H1 (cell line): ENCODE measurements at regions not wholly inside any gene's neighbourhood (a gene's known extent, or its start where the extent isn't known, plus 50 kb on each side); places are given as distances from the start of the nearest gene placed in this dataset.

Source experiments
- CTCF ChIA-PET: fragments of 300-600 bp; sonication (Branson Sonifier 250); formaldehyde crosslinking; loops from one replicate; lab custom pipeline; 2021; ENCODE audit not compliant: partially characterized antibody; lab: Charles Lee
- POLR2A ChIA-PET: fragments of 300-600 bp; sonication (Branson Sonifier 250); formaldehyde crosslinking; loops from one replicate; lab custom pipeline; 2021; ENCODE audit warnings: inconsistent platforms; ENCODE audit not compliant: partially characterized antibody; lab: Charles Lee
- DNase-seq, 2 experiments: peaks; one replicate each; pipeline versions ENCODE4 v3.0.0 to v3.0.0-alpha.2; 2010 to 2022; ENCODE audit warnings: low spot score in 2 of 2, low read depth in 1 of 2, mixed read lengths in 1 of 2
- FAIRE-seq: peaks from 2 replicates; lab custom pipeline; 2011; peaks lifted over from hg19 to GRCh38; lab: Jason Lieb, UNC
- H2AFZ ChIP-seq: 2 replicates; pipeline ENCODE4 v1.8.1; 2012; ENCODE audit warnings: low read length, inconsistent platforms
- H2AK5ac ChIP-seq: 2 replicates; pipeline ENCODE4 v1.6.1; 2013; ENCODE audit warnings: low read depth, low read length
- H2BK120ac ChIP-seq: replicated peaks from 2 replicates; pipeline ENCODE3; 2013; ENCODE audit warnings: low read depth, low read length, inconsistent platforms
- H2BK12ac ChIP-seq: 2 replicates; pipeline ENCODE4 v1.6.1; 2013; ENCODE audit warnings: low read depth, low read length
- H2BK15ac ChIP-seq: 2 replicates; pipeline ENCODE4 v1.6.1; 2013; ENCODE audit warnings: low read length
- H2BK20ac ChIP-seq: 2 replicates; pipeline ENCODE4 v1.6.1; 2013; ENCODE audit warnings: low read length
- H2BK5ac ChIP-seq: 2 replicates; pipeline ENCODE4 v1.6.1; 2013; ENCODE audit warnings: low read depth, low read length
- H3K14ac ChIP-seq: 2 replicates; pipeline ENCODE4 v1.6.1; 2013; ENCODE audit warnings: inconsistent platforms; ENCODE audit not compliant: insufficient read length
- H3K18ac ChIP-seq: 2 replicates; pipeline ENCODE4 v1.6.1; 2013; ENCODE audit warnings: low read length; ENCODE audit errors: extremely low read depth
- H3K23ac ChIP-seq: 2 replicates; pipeline ENCODE4 v1.6.1; 2013; ENCODE audit warnings: inconsistent platforms; ENCODE audit not compliant: insufficient read length
- H3K23me2 ChIP-seq: 2 replicates; pipeline ENCODE4 v1.6.1; 2013; ENCODE audit warnings: low read depth, low read length
- H3K27ac ChIP-seq: 2 replicates; pipeline ENCODE4 v1.6.1; 2011; ENCODE audit warnings: low read depth, low read length, inconsistent platforms
- H3K27me3 ChIP-seq, 4 experiments: replicated peaks in 1 of 4; 1 replicate in 1 of 4; 2 replicates in 3 of 4; pipeline versions ENCODE4 v1.6.1 to v1.8.1; 2011 to 2013; ENCODE audit warnings: low read length in 3 of 4, mild to moderate bottlenecking in 3 of 4, inconsistent platforms in 2 of 4, mixed read lengths in 2 of 4, moderate library complexity in 1 of 4; ENCODE audit not compliant: control insufficient read depth in 3 of 4, insufficient read depth in 3 of 4; ENCODE audit errors: extremely low read depth in 1 of 4
- H3K36me3 ChIP-seq, 4 experiments: 2 replicates each; pipeline versions ENCODE4 v1.6.1 to v1.8.1; 2011 to 2013; ENCODE audit warnings: mild to moderate bottlenecking in 4 of 4, low read length in 3 of 4, moderate library complexity in 2 of 4, control low read depth in 1 of 4, inconsistent platforms in 1 of 4; ENCODE audit not compliant: insufficient read depth in 4 of 4, control insufficient read depth in 2 of 4
- H3K4ac ChIP-seq: replicated peaks from 2 replicates; pipeline ENCODE3; 2013; ENCODE audit warnings: low read length, low read depth, mixed read lengths, inconsistent platforms; ENCODE audit not compliant: insufficient read length
- H3K4me1 ChIP-seq, 4 experiments: replicated peaks in 1 of 4; 1 replicate in 1 of 4; 2 replicates in 3 of 4; pipeline versions ENCODE4 v1.6.1 to v1.8.1; 2011 to 2013; ENCODE audit warnings: low read length in 3 of 4, inconsistent platforms in 2 of 4, mixed read lengths in 1 of 4; ENCODE audit not compliant: insufficient read depth in 4 of 4, control insufficient read depth in 3 of 4
- H3K4me2 ChIP-seq, 2 experiments: 2 replicates each; pipeline versions ENCODE4 v1.6.1 to v1.8.1; 2011 to 2013; ENCODE audit warnings: low read depth in 2 of 2, low read length in 2 of 2, control low read depth in 1 of 2, inconsistent platforms in 1 of 2, mild to moderate bottlenecking in 1 of 2; ENCODE audit not compliant: insufficient read depth in 1 of 2
- H3K4me3 ChIP-seq, 4 experiments: fragments of 200-600, 300-600 bp in 1 of 4; sonication (generic), shearing (Covaris generic), sonication (Bioruptor Twin) in 1 of 4; 2 replicates each; pipeline versions ENCODE4 v1.5.1 to v1.8.1; 2011 to 2016; ENCODE audit warnings: low read length in 4 of 4, low read depth in 3 of 4, control low read depth in 2 of 4, inconsistent platforms in 2 of 4, mild to moderate bottlenecking in 2 of 4, mixed read lengths in 1 of 4, moderate library complexity in 1 of 4; ENCODE audit not compliant: insufficient read depth in 2 of 4; ENCODE audit errors: extremely low read depth in 1 of 4
- H3K56ac ChIP-seq: replicated peaks from 2 replicates; pipeline ENCODE3; 2013; ENCODE audit warnings: low read depth, mild to moderate bottlenecking, mixed read lengths, low read length, inconsistent platforms; ENCODE audit not compliant: insufficient read length
- H3K79me1 ChIP-seq: 2 replicates; pipeline ENCODE4 v1.6.1; 2013; ENCODE audit warnings: low read depth, low read length, control low read depth
- H3K79me2 ChIP-seq, 2 experiments: 2 replicates each; pipeline versions ENCODE4 v1.6.1 to v1.8.1; 2012 to 2013; ENCODE audit warnings: low read length in 2 of 2, mild to moderate bottlenecking in 2 of 2, inconsistent platforms in 1 of 2; ENCODE audit not compliant: insufficient read depth in 2 of 2, control insufficient read depth in 1 of 2
- H3K9ac ChIP-seq, 4 experiments: replicated peaks in 1 of 4; 1 replicate in 1 of 4; 2 replicates in 3 of 4; pipeline versions ENCODE4 v1.6.1 to v1.8.1; 2011 to 2013; ENCODE audit warnings: low read depth in 3 of 4, low read length in 3 of 4, control low read depth in 2 of 4, mild to moderate bottlenecking in 2 of 4, moderate library complexity in 2 of 4, inconsistent platforms in 1 of 4; ENCODE audit errors: extremely low read depth in 1 of 4
- H3K9me3 ChIP-seq, 2 experiments: 2 replicates each; pipeline versions ENCODE4 v1.6.1 to v1.8.1; 2012 to 2013; ENCODE audit warnings: mild to moderate bottlenecking in 2 of 2, moderate library complexity in 2 of 2, control low read depth in 1 of 2, inconsistent platforms in 1 of 2, low read depth in 1 of 2, low read length in 1 of 2, mixed read lengths in 1 of 2; ENCODE audit not compliant: insufficient read depth in 2 of 2
- H4K20me1 ChIP-seq, 2 experiments: replicated peaks in 1 of 2; 2 replicates each; pipeline versions ENCODE3 to v1.8.1; 2011 to 2013; ENCODE audit warnings: inconsistent platforms in 2 of 2, low read length in 2 of 2, mild to moderate bottlenecking in 1 of 2; ENCODE audit not compliant: insufficient read depth in 2 of 2, control insufficient read depth in 1 of 2
- H4K5ac ChIP-seq: 2 replicates; pipeline ENCODE4 v1.6.1; 2013; ENCODE audit warnings: low read length, low read depth, mixed read lengths, inconsistent platforms; ENCODE audit not compliant: insufficient read length
- H4K8ac ChIP-seq: 2 replicates; pipeline ENCODE4 v1.8.0; 2013; ENCODE audit warnings: mild to moderate bottlenecking, moderate library complexity, low read length, inconsistent platforms; ENCODE audit not compliant: insufficient read depth; ENCODE audit errors: extremely low read depth
- H4K91ac ChIP-seq: replicated peaks from 2 replicates; pipeline ENCODE3; 2013; ENCODE audit warnings: low read length, mixed read lengths, inconsistent platforms; ENCODE audit not compliant: insufficient read length
- CHD1 ChIP-seq: IDR thresholded peaks from 2 replicates; pipeline ENCODE4 v1.6.1; 2012; ENCODE audit warnings: low read depth, low read length, improper control_type of control experiment
- GABPA ChIP-seq: IDR thresholded peaks from 2 replicates; pipeline ENCODE4 v1.6.1; 2011; ENCODE audit warnings: mild to moderate bottlenecking, low read length, moderate library complexity, borderline replicate concordance; ENCODE audit not compliant: insufficient read depth
- KDM4A ChIP-seq: IDR thresholded peaks from one replicate; pipeline ENCODE4 v1.7.1; 2012; ENCODE audit warnings: low read depth, mild to moderate bottlenecking, moderate library complexity, low read length, inconsistent platforms; ENCODE audit not compliant: severe bottlenecking
- NRF1 ChIP-seq: IDR thresholded peaks from 2 replicates; pipeline ENCODE4 v1.6.1; 2011; ENCODE audit warnings: mild to moderate bottlenecking, low read depth, low read length, improper control_type of control experiment
- PHF8 ChIP-seq: fragments of 200-600 bp; sonication (generic); conservative IDR thresholded peaks from 2 replicates; pipeline ENCODE4 v1.7.1; 2012; ENCODE audit warnings: low read depth, mild to moderate bottlenecking, inconsistent platforms, low read length, moderate library complexity
- POLR2A ChIP-seq, 2 experiments: IDR thresholded peaks; 1 replicate in 1 of 2; 2 replicates in 1 of 2; pipeline ENCODE4 v1.6.1; 2011; ENCODE audit warnings: low read depth in 2 of 2, low read length in 2 of 2, mild to moderate bottlenecking in 2 of 2; ENCODE audit errors: control extremely low read depth in 1 of 2
- RNF2 ChIP-seq: fragments of 200-900, 300-1000 bp; sonication (generic); IDR thresholded peaks from 2 replicates; pipeline ENCODE4 v1.7.1; 2016; ENCODE audit warnings: borderline replicate concordance, low read depth, mild to moderate bottlenecking, antibody characterized with exemption, low read length; ENCODE audit not compliant: poor library complexity, severe bottlenecking; ENCODE audit errors: missing control alignments
- SIN3A ChIP-seq, 2 experiments: IDR thresholded peaks in 1 of 2; conservative IDR thresholded peaks in 1 of 2; 2 replicates each; pipeline ENCODE4 v1.6.1; 2011 to 2012; ENCODE audit warnings: low read length in 2 of 2, improper control_type of control experiment in 1 of 2, low read depth in 1 of 2, mild to moderate bottlenecking in 1 of 2
- SP2 ChIP-seq: IDR thresholded peaks from 2 replicates; pipeline ENCODE4 v1.6.1; 2012; ENCODE audit warnings: mild to moderate bottlenecking, low read length, inconsistent platforms
- SRF ChIP-seq: IDR thresholded peaks from 2 replicates; pipeline ENCODE4 v1.6.1; 2011; ENCODE audit warnings: mild to moderate bottlenecking, low read depth, low read length, moderate library complexity
- YY1 ChIP-seq: IDR thresholded peaks from 2 replicates; pipeline ENCODE4 v1.6.1; 2011; ENCODE audit warnings: low read depth, mild to moderate bottlenecking, low read length
- ZNF274 ChIP-seq: IDR thresholded peaks from 2 replicates; pipeline ENCODE4 v1.7.0; 2012; ENCODE audit warnings: low read length, borderline replicate concordance; ENCODE audit errors: extremely low read depth
- WGBS, 2 experiments: shearing (Covaris generic) in 1 of 2; methylation state at CpG; one replicate each; pipeline versions ENCODE4 v1.1.6 to v1.1.7; 2013 to 2015; ENCODE audit warnings: low lambda C conversion rate in 2 of 2, mixed read lengths in 2 of 2, inconsistent platforms in 1 of 2, low coverage in 1 of 2, missing lambda C conversion rate in 1 of 2; ENCODE audit not compliant: insufficient replicate concordance in 2 of 2, insufficient coverage in 1 of 2, insufficient read length in 1 of 2; ENCODE audit errors: extremely low coverage in 1 of 2, missing lambda C conversion rate in 1 of 2; 5-methylcytosine and 5-hydroxymethylcytosine counted together
- TF ChIP-seq, protein P1 (sequence below): IDR thresholded peaks from 2 replicates; pipeline ENCODE4 v1.6.1; 2011; ENCODE audit warnings: low read length, improper control_type of control experiment

DNA sequence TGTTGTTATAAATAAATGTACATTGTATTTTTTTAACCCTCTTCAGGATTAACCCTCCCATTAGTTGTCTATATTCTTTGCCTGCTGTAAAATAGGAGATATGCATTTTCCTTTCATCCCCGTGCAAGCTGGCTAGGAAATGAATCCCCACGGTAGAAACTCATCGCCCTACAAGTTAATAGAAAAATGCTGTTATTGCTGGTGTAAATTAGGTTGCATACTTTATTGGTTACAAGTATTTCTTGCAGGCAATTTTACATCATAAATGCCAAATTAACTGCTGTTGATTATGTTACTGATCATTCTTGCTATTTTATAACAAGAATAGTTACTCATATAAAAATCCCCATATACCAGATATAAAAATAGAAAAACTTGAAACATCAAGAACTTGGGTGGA lies 454.2 kb upstream of the KLF6 start:
- H3K9ac ChIP-seq = no peak overlapping the region
- no peak overlapping the region for H4K8ac ChIP-seq
- H3K23ac ChIP-seq = no peak overlapping the region
- no peak overlapping the region for H3K4ac ChIP-seq
- no peak overlapping the region for H2AFZ ChIP-seq
- no peak overlapping the region for H4K5ac ChIP-seq
- H3K27ac ChIP-seq = no peak overlapping the region
- ChIA-PET CTCF (no interaction called here), POLR2A (no interaction called here)
- no peaks in the 10 kb centered on the region for H3K79me2 ChIP-seq
- H3K23me2 ChIP-seq = no peaks in the 10 kb centered on the region
- no peak overlapping the region for H2BK20ac ChIP-seq
- H2BK5ac ChIP-seq = no peak overlapping the region
- H3K27me3 ChIP-seq = no peaks in the 10 kb centered on the region
- no peak overlapping the region for H2BK12ac ChIP-seq
- H2BK15ac ChIP-seq = no peak overlapping the region
- no peak overlapping the region for H3K4me3 ChIP-seq
- H3K56ac ChIP-seq = no peak overlapping the region
- H4K20me1 ChIP-seq = no peaks in the 10 kb centered on the region
- H4K91ac ChIP-seq = no peak overlapping the region
- 92% methylated on average over 3 of the region's 3 CpGs; no CpG with 5 or more reads in 1 of the 2 experiments for WGBS, 2 experiments
- no peak overlapping the region for H3K14ac ChIP-seq
- TF ChIP-seq RNF2 (no peak), NRF1 (no peak), POLR2A (IDR thresholded peaks at IDR 0.05; ENCODE audit: control extremely low read depth in 1 of 2, low read depth in 2 of 2, low read length in 2 of 2) (no peak), ZNF274 (no peak), YY1 (no peak), CHD1 (no peak), SP2 (no peak), PHF8 (no peak), KDM4A (no peak), GABPA (no peak), SRF (no peak), SIN3A (conservative IDR thresholded peaks at IDR 0.05 in 1 of 2, IDR thresholded peaks at IDR 0.05 in 1 of 2; ENCODE audit: low read depth in 1 of 2, low read length in 2 of 2) (no peak)
- TF ChIP-seq, protein P1, sequence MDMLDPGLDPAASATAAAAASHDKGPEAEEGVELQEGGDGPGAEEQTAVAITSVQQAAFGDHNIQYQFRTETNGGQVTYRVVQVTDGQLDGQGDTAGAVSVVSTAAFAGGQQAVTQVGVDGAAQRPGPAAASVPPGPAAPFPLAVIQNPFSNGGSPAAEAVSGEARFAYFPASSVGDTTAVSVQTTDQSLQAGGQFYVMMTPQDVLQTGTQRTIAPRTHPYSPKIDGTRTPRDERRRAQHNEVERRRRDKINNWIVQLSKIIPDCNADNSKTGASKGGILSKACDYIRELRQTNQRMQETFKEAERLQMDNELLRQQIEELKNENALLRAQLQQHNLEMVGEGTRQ = no peak
- no peaks in the 10 kb centered on the region for H3K36me3 ChIP-seq
- H2AK5ac ChIP-seq = no peak overlapping the region
- FAIRE-seq (no peak), DNase-seq (no peak)
- H3K4me1 ChIP-seq = peaks cover 0 to 3% (median 0%) of the 10 kb centered on the region in 4 experiments; a peak in 2 of 7 replicates
- no peaks in the 10 kb centered on the region for H3K79me1 ChIP-seq
- H2BK120ac ChIP-seq = no peak overlapping the region
- H3K9me3 ChIP-seq = 0 out of 4 replicates have a peak, but pooled peaks cover 0 to 4% of the 10 kb centered on the region in 2 experiments
- no peak overlapping the region for H3K18ac ChIP-seq
- H3K4me2 ChIP-seq = no peak overlapping the region
